BLaER1 (cell line): ENCODE measurements at regions not wholly inside any gene's neighbourhood (a gene's known extent, or its start where the extent isn't known, plus 50 kb on each side); places are given as distances from the start of the nearest gene placed in this dataset.

Experiments
- H3K27ac ChIP-seq: shearing (Covaris generic); formaldehyde crosslinking; 2 replicates; pipeline ENCODE4 v1.8.1; 2022
- H3K27me3 ChIP-seq: shearing (Covaris generic); formaldehyde crosslinking; 2 replicates; pipeline ENCODE4 v1.8.1; 2022
- H3K36me3 ChIP-seq: shearing (Covaris generic); formaldehyde crosslinking; 2 replicates; pipeline ENCODE4 v1.8.1; 2022
- H3K4me1 ChIP-seq: shearing (Covaris generic); formaldehyde crosslinking; 2 replicates; pipeline ENCODE4 v1.8.1; 2022
- H3K4me2 ChIP-seq: shearing (Covaris generic); formaldehyde crosslinking; 2 replicates; pipeline ENCODE4 v1.8.1; 2022
- H3K4me3 ChIP-seq: shearing (Covaris generic); formaldehyde crosslinking; 2 replicates; pipeline ENCODE4 v1.8.1; 2022
- H3K9ac ChIP-seq: shearing (Covaris generic); formaldehyde crosslinking; 2 replicates; pipeline ENCODE4 v1.8.1; 2022
- H3K9me3 ChIP-seq: shearing (Covaris generic); formaldehyde crosslinking; 2 replicates; pipeline ENCODE4 v1.8.1; 2022
- H4K20me1 ChIP-seq: shearing (Covaris generic); formaldehyde crosslinking; 2 replicates; pipeline ENCODE4 v1.8.1; 2022
- Cebpa-rat ChIP-seq: shearing (Covaris generic); IDR thresholded peaks from 2 replicates; pipeline ENCODE4 v1.8.1; 2022

DNA sequence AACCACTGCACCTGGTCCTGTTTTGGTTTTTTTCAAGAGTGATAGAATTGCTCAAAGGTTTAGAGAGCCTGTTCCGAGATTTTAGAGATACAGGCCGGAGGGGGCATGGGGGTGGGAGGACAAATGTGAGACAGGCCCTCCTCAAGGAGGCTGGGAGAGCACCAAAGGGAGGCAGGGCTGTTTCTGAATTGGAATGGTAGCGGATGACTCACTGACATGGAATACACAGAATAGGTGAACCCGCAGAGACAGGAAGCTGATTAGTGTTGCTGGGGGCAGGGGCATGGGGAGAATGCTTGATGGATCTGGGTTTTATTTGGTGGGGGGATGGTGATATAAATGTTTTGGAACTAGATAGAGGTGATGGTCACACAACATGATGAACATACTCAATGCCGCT, 111.0 kb upstream of the MGAT5 start:
- H3K4me1 ChIP-seq, result peaks cover 63% of the 10 kb centered on the region
- no peak overlapping the region for H3K4me3 ChIP-seq
- no peak for TF ChIP-seq Cebpa-rat
- no peaks in the 10 kb centered on the region for H3K9me3 ChIP-seq
- H4K20me1 ChIP-seq, result peaks cover 99% of the 10 kb centered on the region
- H3K27me3 ChIP-seq, result no peaks in the 10 kb centered on the region
- no peak overlapping the region for H3K4me2 ChIP-seq
- H3K36me3 ChIP-seq, result peaks cover 73% of the 10 kb centered on the region
- H3K9ac ChIP-seq, result no peak overlapping the region
- H3K27ac ChIP-seq, result 0 out of 2 replicates have a peak overlapping the region, but pooled peaks have one; percentile 11

DNA sequence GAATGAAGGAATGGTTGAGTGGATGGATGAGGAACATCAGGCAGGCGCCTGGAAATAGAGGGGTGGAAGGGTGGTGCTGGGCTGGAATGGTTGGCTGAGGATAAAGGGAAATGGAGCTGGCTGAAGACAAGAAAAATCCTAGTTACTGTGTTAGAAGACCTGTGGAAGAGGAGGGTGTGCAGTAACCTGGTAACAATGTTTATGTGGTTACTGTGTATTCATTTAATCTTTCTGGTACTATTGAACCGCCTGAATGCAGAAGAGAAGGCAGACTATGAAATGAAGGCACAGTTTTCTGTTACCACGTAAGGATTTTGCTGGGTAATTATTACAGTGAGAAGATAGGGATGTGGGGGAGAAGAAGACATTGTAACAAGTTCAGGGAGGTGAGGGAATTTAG, 110.3 kb upstream of the MGAT5 start:
- H3K4me3 ChIP-seq, result no peak overlapping the region
- H3K36me3 ChIP-seq, result peaks cover 73% of the 10 kb centered on the region
- no peaks in the 10 kb centered on the region for H3K9me3 ChIP-seq
- H3K4me2 ChIP-seq, result no peak overlapping the region
- no peak overlapping the region for H3K9ac ChIP-seq
- no peak overlapping the region for H3K27ac ChIP-seq
- peaks cover 63% of the 10 kb centered on the region for H3K4me1 ChIP-seq
- H3K27me3 ChIP-seq, result no peaks in the 10 kb centered on the region
- H4K20me1 ChIP-seq, result peaks cover 99% of the 10 kb centered on the region
- TF ChIP-seq Cebpa-rat, result no peak

DNA sequence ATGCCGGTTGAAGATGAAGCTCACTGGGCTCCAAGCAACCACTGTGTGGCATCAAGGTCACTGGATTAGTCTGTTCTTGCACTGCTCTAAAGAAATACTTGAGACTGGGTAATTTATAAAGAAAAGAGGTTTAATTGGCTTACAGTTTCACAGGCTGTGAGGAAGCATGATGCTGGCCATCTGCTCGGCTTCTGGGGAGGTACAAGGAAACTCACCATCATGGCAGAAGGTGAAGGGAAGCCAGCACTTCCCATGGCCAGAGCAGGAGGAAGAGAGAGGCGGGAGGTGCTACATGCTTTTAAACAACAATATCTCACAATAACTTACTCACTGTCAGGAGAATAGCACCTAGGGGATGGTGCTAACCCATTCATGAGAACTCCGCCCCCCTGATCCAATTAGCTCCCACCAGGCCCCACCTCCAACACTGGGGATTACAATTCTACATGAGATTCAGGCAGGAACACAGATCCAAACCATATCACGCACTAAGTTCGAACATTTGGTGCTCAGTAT, 109.7 kb upstream of the MGAT5 start:
- Histone ChIP-seq H3K9me3 (no peaks in the 10 kb centered on the region), H4K20me1 (peaks cover 99% of the 10 kb centered on the region), H3K27me3 (no peaks in the 10 kb centered on the region), H3K9ac (no peak overlapping the region), H3K36me3 (peaks cover 73% of the 10 kb centered on the region), H3K4me3 (no peak overlapping the region), H3K4me2 (no peak overlapping the region), H3K27ac (no peak overlapping the region), H3K4me1 (peaks cover 63% of the 10 kb centered on the region)
- TF ChIP-seq Cebpa-rat, result no peak

DNA sequence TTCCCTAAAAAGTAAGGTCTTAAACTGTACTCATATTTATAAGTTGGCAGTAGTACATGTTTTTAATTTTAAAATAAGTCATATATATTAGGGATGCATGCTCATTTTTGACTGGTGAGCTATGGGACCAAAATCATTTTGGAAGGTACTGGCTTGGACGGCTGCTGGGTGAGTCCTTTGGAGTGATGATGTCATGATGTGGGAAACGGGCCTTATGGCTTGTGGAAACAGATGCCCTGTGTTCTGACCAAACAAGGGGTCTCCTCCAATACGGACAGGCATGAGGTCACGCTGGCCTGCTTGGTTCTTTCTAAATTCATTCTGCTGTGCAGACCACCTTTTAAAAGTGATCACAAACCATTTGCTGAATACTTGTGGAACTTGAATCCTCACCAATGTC, 109.2 kb upstream of the MGAT5 start:
- no peak overlapping the region for H3K27ac ChIP-seq
- H3K27me3 ChIP-seq, result no peaks in the 10 kb centered on the region
- no peak overlapping the region for H3K9ac ChIP-seq
- peaks cover 99% of the 10 kb centered on the region for H4K20me1 ChIP-seq
- no peak for TF ChIP-seq Cebpa-rat
- peaks cover 73% of the 10 kb centered on the region for H3K36me3 ChIP-seq
- H3K9me3 ChIP-seq, result no peaks in the 10 kb centered on the region
- H3K4me2 ChIP-seq, result no peak overlapping the region
- H3K4me3 ChIP-seq, result no peak overlapping the region
- peaks cover 63% of the 10 kb centered on the region for H3K4me1 ChIP-seq

DNA sequence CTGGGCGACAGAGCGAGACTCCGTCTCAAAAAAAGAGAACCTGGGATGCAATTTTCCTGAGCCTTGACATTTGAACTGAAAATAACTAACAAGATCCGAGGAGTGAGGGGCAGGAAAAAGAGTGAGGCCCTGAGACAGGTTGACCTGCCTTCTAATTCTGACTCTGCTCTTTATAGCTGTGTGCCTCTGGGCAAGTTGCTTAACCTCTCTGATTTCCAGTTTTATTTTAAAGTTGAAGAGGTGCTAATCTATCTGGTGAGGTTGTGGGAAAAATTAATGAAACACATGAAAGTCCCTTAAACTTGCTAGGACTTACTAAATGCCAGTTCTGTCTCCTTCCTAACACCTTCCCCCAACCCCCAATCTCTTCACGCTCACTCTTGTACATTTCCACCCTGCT, 108.4 kb upstream of the MGAT5 start:
- H3K27me3 ChIP-seq, result no peaks in the 10 kb centered on the region
- H3K9me3 ChIP-seq, result no peaks in the 10 kb centered on the region
- H3K27ac ChIP-seq, result no peak overlapping the region
- H3K9ac ChIP-seq, result no peak overlapping the region
- H4K20me1 ChIP-seq, result peaks cover 99% of the 10 kb centered on the region
- no peak overlapping the region for H3K4me2 ChIP-seq
- TF ChIP-seq Cebpa-rat, result no peak
- H3K36me3 ChIP-seq, result peaks cover 73% of the 10 kb centered on the region
- peaks cover 61% of the 10 kb centered on the region for H3K4me1 ChIP-seq
- no peak overlapping the region for H3K4me3 ChIP-seq

DNA sequence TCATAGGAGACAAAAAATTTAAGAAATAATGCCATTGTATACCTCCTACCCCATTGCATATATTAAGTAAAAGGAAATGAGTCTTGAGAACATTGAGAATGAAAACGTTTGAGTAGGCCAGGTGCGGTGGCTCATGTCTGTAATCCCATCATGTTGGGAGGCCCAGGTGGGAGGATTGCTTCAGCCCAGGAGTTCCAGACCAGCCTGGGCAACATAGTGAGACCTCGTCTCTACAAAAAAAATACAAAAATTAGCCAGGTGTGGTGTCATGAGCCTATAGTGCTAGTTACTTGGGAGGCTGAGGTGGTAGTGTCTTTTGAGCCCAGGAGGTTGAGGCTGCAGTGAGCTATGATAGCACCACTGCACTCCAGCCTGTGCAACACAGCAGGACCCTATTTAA, 107.7 kb upstream of the MGAT5 start:
- TF ChIP-seq Cebpa-rat, result no peak
- peaks cover 55% of the 10 kb centered on the region for H3K4me1 ChIP-seq
- H4K20me1 ChIP-seq, result peaks cover 99% of the 10 kb centered on the region
- H3K27me3 ChIP-seq, result no peaks in the 10 kb centered on the region
- no peak overlapping the region for H3K4me2 ChIP-seq
- no peak overlapping the region for H3K9ac ChIP-seq
- H3K36me3 ChIP-seq, result peaks cover 74% of the 10 kb centered on the region
- H3K27ac ChIP-seq, result no peak overlapping the region
- peaks cover 3% of the 10 kb centered on the region; the same call in 1 of the 2 replicates for H3K9me3 ChIP-seq
- H3K4me3 ChIP-seq, result no peak overlapping the region

DNA sequence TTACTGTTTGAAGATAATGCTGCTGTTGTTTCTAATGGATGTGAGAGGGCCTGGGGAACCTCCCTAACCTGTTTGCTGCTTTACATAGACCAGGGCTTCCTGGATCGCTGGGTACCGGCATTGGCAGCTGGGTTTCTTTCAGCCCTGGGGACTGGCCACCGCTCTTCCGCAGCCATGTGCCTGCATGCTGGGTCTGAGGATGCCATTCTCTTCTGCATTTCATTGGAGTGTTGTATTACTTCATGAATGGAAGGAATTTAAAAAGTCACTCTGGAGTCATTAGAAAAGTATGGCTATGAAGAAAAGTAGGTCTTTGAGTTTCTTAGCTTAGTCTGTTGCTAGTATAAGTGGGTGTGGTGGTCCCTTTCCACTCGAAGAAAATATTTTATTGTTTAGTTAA, 107.3 kb upstream of the MGAT5 start:
- Histone ChIP-seq H3K4me3 (no peak overlapping the region), H3K9ac (no peak overlapping the region), H3K27ac (no peak overlapping the region), H4K20me1 (peaks cover 100% of the 10 kb centered on the region), H3K4me1 (peaks cover 52% of the 10 kb centered on the region), H3K27me3 (no peaks in the 10 kb centered on the region), H3K4me2 (no peak overlapping the region), H3K36me3 (peaks cover 77% of the 10 kb centered on the region), H3K9me3 (peaks cover 7% of the 10 kb centered on the region)
- TF ChIP-seq Cebpa-rat, result no peak

DNA sequence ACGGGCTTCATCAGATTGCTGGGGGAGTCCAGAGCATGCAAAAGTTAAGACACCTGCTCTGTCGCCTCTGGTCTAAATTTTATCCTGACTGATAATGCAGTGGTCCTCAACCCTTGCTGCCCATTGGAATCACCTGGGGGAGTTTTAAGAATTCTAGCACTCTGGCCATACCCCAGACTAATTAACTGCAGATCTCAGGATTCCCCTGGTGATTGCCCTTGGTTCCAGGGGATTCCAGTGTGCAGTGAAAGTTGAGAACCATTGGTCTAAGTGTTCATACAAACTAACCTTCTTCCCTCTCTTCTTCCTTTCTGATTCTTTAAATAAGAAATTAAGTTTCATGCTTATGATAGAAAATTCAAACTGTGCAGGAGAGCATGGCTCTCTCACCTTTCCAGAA, 105.7 kb upstream of the MGAT5 start:
- Histone ChIP-seq H3K27ac (no peak overlapping the region), H3K36me3 (peaks cover 77% of the 10 kb centered on the region), H3K4me1 (peaks cover 41% of the 10 kb centered on the region), H3K9me3 (peaks cover 14% of the 10 kb centered on the region), H3K27me3 (no peaks in the 10 kb centered on the region), H3K4me3 (no peak overlapping the region), H3K9ac (no peak overlapping the region), H4K20me1 (peaks cover 100% of the 10 kb centered on the region), H3K4me2 (no peak overlapping the region)
- TF ChIP-seq Cebpa-rat, result no peak

DNA sequence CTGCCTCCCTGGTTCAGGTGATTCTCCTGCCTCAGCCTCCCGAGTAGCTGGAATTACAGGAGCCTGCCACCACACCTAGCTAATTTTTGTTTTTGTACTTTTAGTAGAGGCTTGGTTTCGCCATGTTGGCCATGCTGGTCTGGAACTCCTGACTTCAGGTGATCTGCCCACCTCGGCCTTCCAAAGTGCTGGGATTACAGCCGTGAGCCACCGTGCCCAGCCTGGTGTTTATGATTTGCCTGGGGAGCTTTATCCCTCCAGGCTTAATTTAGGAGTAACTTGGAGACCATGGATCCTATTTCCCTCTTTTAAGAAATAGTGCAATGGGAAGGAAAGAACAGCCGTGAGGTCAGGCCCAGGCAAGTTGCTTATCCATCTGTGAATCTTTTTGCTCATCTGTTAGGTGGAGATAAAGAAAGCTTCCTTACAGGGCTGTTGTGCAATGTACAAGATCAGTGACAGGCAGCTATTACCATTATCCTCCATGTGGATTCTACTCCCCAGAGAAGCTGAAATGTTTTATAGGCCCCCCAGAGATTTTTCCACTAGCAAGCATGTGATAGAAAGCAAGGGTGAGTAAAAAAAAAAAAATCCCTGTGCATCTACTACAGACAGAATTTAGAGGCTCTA, 104.9 kb upstream of the MGAT5 start:
- H3K4me2 ChIP-seq, result peak overlapping the region; percentile 14; the same call in 1 of the 2 replicates
- no peak overlapping the region for H3K27ac ChIP-seq
- H3K9ac ChIP-seq, result no peak overlapping the region
- no peaks in the 10 kb centered on the region for H3K27me3 ChIP-seq
- peaks cover 39% of the 10 kb centered on the region for H3K4me1 ChIP-seq
- H3K9me3 ChIP-seq, result peaks cover 14% of the 10 kb centered on the region
- H4K20me1 ChIP-seq, result peaks cover 100% of the 10 kb centered on the region
- H3K36me3 ChIP-seq, result peaks cover 77% of the 10 kb centered on the region
- no peak for TF ChIP-seq Cebpa-rat
- no peak overlapping the region for H3K4me3 ChIP-seq

DNA sequence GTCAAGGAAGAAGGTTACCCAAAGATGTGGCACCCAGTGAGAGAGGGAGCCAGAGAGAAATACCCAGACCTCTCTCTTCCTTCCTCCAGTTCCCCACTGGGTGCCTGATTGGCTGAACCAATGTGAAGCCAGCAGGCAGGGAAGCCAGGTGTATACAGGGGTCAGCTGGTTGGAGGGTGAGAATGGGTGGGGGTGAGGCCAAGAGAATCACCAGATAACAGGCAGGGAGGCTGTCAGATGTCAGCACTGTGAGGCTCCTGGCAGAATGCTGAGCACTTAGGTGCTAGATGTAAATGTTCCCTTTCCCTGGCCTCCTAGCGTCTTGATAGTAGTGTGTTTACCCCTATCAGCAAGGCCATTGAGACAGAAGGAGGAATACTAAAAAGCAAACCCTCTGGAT, 104.0 kb upstream of the MGAT5 start:
- TF ChIP-seq Cebpa-rat, result no peak
- Histone ChIP-seq H3K4me2 (no peak overlapping the region), H3K27me3 (no peaks in the 10 kb centered on the region), H3K27ac (no peak overlapping the region), H4K20me1 (peaks cover 100% of the 10 kb centered on the region), H3K4me3 (no peak overlapping the region), H3K4me1 (peaks cover 45% of the 10 kb centered on the region), H3K9me3 (peaks cover 14% of the 10 kb centered on the region), H3K36me3 (peaks cover 77% of the 10 kb centered on the region), H3K9ac (no peak overlapping the region)
